HL-60 (cell line): ENCODE measurements at regions not wholly inside any gene's neighbourhood (a gene's known extent, or its start where the extent isn't known, plus 50 kb on each side); places are given as distances from the start of the nearest gene placed in this dataset.

Experiments used
- DNase-seq, 2 experiments: peaks; one replicate each; pipeline ENCODE4 v3.0.0-alpha.2; 2010 to 2020; ENCODE audit warnings: low read depth in 1 of 2, low spot score in 1 of 2
- H3K27ac ChIP-seq: fragments of 250-450 bp; sonication (Bioruptor Pico); replicated peaks from 2 replicates; pipeline ENCODE4 v1.5.1; 2020; ENCODE audit warnings: mild to moderate bottlenecking, moderate library complexity
- H3K27me3 ChIP-seq: fragments of 250-450 bp; sonication (Bioruptor Pico); 2 replicates; pipeline ENCODE4 v1.5.1; 2021; ENCODE audit warnings: mild to moderate bottlenecking, moderate library complexity; ENCODE audit not compliant: insufficient read depth, poor library complexity, severe bottlenecking
- H3K4me3 ChIP-seq: replicated peaks from 2 replicates; pipeline ENCODE4 v1.5.1; 2011; ENCODE audit warnings: mild to moderate bottlenecking, control low read depth, low read length; ENCODE audit not compliant: insufficient read depth
- CTCF ChIP-seq: IDR thresholded peaks from one replicate; pipeline ENCODE4 v1.5.1; 2011; ENCODE audit warnings: low read length, control low read depth, inconsistent platforms; ENCODE audit not compliant: insufficient read depth
- GABPA ChIP-seq: IDR thresholded peaks from 2 replicates; pipeline ENCODE4 v1.6.1; 2012; ENCODE audit warnings: low read depth
- POLR2AphosphoS5 ChIP-seq: IDR thresholded peaks from 2 replicates; pipeline ENCODE4 v1.6.1; 2012; ENCODE audit warnings: low read depth
- REST ChIP-seq: IDR thresholded peaks from 2 replicates; pipeline ENCODE4 v1.6.1; 2012; ENCODE audit warnings: low read depth; ENCODE audit not compliant: insufficient replicate concordance
- SPI1 ChIP-seq: IDR thresholded peaks from 2 replicates; pipeline ENCODE4 v1.6.1; 2012; ENCODE audit warnings: low read depth, mild to moderate bottlenecking, borderline replicate concordance

GRCh38 chr14:28340816-28341215, 425.8 kb upstream of the FOXG1 start:
- Histone ChIP-seq H3K27ac (no peak overlapping the region), H3K4me3 (no peak overlapping the region), H3K27me3 (no peaks in the 10 kb centered on the region)
- no peak for DNase-seq
- TF ChIP-seq REST: no peak
- no peak for TF ChIP-seq POLR2AphosphoS5
- TF ChIP-seq GABPA: no peak
- TF ChIP-seq SPI1: no peak
- TF ChIP-seq CTCF: no peak

- H3K27me3 ChIP-seq: no peaks in the 10 kb centered on the region
- no peak overlapping the region for H3K27ac ChIP-seq
- TF ChIP-seq GABPA: no peak
- no peak for TF ChIP-seq POLR2AphosphoS5
- TF ChIP-seq SPI1: no peak
- TF ChIP-seq REST: no peak
- TF ChIP-seq CTCF: no peak
- no peak overlapping the region for H3K4me3 ChIP-seq
- DNase-seq: no peak
Measured at GRCh38 chr14:28344381-28344780, 422.2 kb upstream of the FOXG1 start.

- Histone ChIP-seq H3K27ac (no peak overlapping the region), H3K27me3 (no peaks in the 10 kb centered on the region), H3K4me3 (no peak overlapping the region)
- no peak for TF ChIP-seq CTCF
- TF ChIP-seq GABPA: no peak
- no peak for TF ChIP-seq POLR2AphosphoS5
- TF ChIP-seq SPI1: no peak
- TF ChIP-seq REST: no peak
- no peak for DNase-seq
Measured at GRCh38 chr14:28348797-28349196, 417.8 kb upstream of the FOXG1 start.
